ENCODE measurements at regions not wholly inside any gene's neighbourhood (a gene's known extent, or its start where the extent isn't known, plus 50 kb on each side); places are given as distances from the start of the nearest gene placed in this dataset.
A peak's percentile ranks its signal among the peaks of the same experiment; 100 is the strongest.

- Histone ChIP-seq H3K36me3 (no peaks in the 10 kb centered on the region), H3K4me3 (no peak overlapping the region), H3K4me1 (peaks cover 9% of the 10 kb centered on the region), H3K27me3 (ENCODE audit: low read depth) (no peaks in the 10 kb centered on the region), H3K9me3 (no peaks in the 10 kb centered on the region), H3K27ac (no peak overlapping the region)
- ATAC-seq (no peak), DNase-seq (no peak)
- intact Hi-C loops (cut with DNase I): no loop called here
- TF ChIP-seq CTCF (IDR thresholded peaks at IDR 0.05): no peak
Observed at GRCh38 chr5:125834438-125835115, 588.6 kb upstream of the GRAMD2B start.

- Histone ChIP-seq H3K27me3 (ENCODE audit: low read depth) (no peaks in the 10 kb centered on the region), H3K4me3 (peak overlapping the region; percentile 5), H3K4me1 (peaks cover 9% of the 10 kb centered on the region), H3K9me3 (no peaks in the 10 kb centered on the region), H3K27ac (no peak overlapping the region), H3K36me3 (no peaks in the 10 kb centered on the region)
- no peak for DNase-seq
- intact Hi-C loops (cut with DNase I): no loop called here
- ATAC-seq: peak; percentile 43 to 77
- TF ChIP-seq CTCF (IDR thresholded peaks at IDR 0.05): peak; percentile 71
Observed at GRCh38 chr5:125835293-125836172, 587.7 kb upstream of the GRAMD2B start.

- H3K4me1 ChIP-seq: peaks cover 9% of the 10 kb centered on the region
- no peak for TF ChIP-seq CTCF (IDR thresholded peaks at IDR 0.05)
- intact Hi-C loops (cut with DNase I): no loop called here
- ATAC-seq (no peak), DNase-seq (no peak)
- H3K36me3 ChIP-seq: no peaks in the 10 kb centered on the region
- no peaks in the 10 kb centered on the region for H3K27me3 ChIP-seq (ENCODE audit: low read depth)
- H3K4me3 ChIP-seq: no peak overlapping the region
- H3K9me3 ChIP-seq: no peaks in the 10 kb centered on the region
- no peak overlapping the region for H3K27ac ChIP-seq
Observed at GRCh38 chr5:125836256-125836655, 587.0 kb upstream of the GRAMD2B start.

- Histone ChIP-seq H3K36me3 (no peaks in the 10 kb centered on the region), H3K4me3 (no peak overlapping the region), H3K9me3 (peaks cover 2% of the 10 kb centered on the region), H3K27me3 (ENCODE audit: low read depth) (no peaks in the 10 kb centered on the region), H3K27ac (no peak overlapping the region), H3K4me1 (peaks cover 9% of the 10 kb centered on the region)
- no peak for ATAC-seq
- TF ChIP-seq CTCF (IDR thresholded peaks at IDR 0.05): no peak
- DNase-seq: no peak
- intact Hi-C loops (cut with DNase I): no loop called here
Observed at GRCh38 chr5:125837866-125838265, 585.3 kb upstream of the GRAMD2B start.

- Histone ChIP-seq H3K27ac (no peak overlapping the region), H3K4me3 (no peak overlapping the region), H3K9me3 (peaks cover 6% of the 10 kb centered on the region), H3K27me3 (ENCODE audit: low read depth) (no peaks in the 10 kb centered on the region), H3K4me1 (no peaks in the 10 kb centered on the region), H3K36me3 (no peaks in the 10 kb centered on the region)
- ATAC-seq (no peak), DNase-seq (no peak)
- intact Hi-C loops (cut with DNase I): no loop called here
- no peak for TF ChIP-seq CTCF (IDR thresholded peaks at IDR 0.05)
Observed at GRCh38 chr5:125847561-125847960, 575.6 kb upstream of the GRAMD2B start.
